ENCODE measurements at regions not wholly inside any gene's neighbourhood (a gene's known extent, or its start where the extent isn't known, plus 50 kb on each side); places are given as distances from the start of the nearest gene placed in this dataset.

DNA sequence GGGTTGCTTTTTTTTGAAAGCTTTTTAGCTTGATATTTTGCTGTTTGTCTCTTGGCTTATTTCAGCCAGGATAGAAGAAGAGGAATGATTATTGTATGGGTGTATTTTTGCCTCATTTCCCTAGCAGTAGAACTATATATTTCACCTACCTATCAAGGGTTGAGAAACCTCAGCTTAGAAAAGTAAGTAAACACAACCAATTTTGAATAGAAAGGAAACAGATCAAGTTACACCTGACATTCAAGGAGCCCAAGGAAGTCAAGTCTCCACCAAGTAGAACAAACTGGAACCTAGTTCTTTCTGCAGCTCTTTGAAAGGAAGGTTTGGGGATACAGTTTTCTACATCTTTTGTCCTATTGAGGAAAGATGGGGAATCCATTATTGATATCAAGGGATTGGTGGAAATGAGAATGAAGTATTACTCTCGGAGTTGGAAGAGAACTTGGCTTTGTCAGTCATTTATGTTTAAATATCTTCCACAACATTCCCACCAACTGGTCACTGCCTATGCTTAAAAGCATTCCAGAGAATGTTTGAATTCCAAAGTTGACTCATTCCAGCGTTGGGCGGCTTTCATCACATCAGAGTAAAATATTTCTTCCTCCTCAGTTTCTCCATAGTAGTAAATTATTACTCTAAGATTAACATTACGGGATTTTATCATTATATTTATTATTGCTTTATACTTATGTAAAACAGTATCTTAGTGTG is 207.8 kb upstream of the CNKSR2 start:
- no peaks in the 10 kb centered on the region for H3K36me3 ChIP-seq (ENCODE audit: control insufficient read depth in 2 of 2, insufficient read depth in 1 of 2, low read length in 2 of 2)
- POLR2A ChIA-PET: no interaction called here
- TF ChIP-seq ZNF791 (tag by site-specific recombination; IDR thresholded peaks at IDR 0.05): no peak
- H3K9me3 ChIP-seq (ENCODE audit: control insufficient read depth, insufficient read depth, low read depth, low read length): no peaks in the 10 kb centered on the region
- no peaks in the 10 kb centered on the region for H3K4me1 ChIP-seq (ENCODE audit: control insufficient read depth, insufficient read depth, low read length)
- H3K4me3 ChIP-seq (ENCODE audit: low read depth, low read length): no peak overlapping the region
- no peak overlapping the region for H3K27ac ChIP-seq (ENCODE audit: extremely low read depth, low read depth, low read length)
- CTCF ChIA-PET: interaction anchor here (0.7 kb wide), 1 partner anchor 9 kb away, joined by 3 read pairs; no protein-coding TSS in a partner anchor

DNA sequence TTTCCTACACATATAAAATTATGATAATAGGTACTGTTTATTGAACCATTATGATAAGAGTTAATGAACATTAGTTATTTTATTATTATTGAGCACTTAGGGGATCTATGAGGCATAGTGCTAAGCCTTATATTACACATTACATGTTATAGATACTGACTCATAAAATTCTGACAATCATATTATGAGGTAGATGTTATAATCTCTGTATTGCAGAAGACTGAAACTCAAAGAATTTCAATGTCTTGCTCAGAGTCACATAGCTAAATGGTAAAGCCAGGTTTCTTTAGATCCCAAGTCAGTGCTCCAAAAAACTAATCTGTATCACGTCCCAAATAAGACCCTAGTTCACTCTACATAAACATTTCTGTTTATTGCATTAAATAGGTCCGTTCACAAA is 207.2 kb upstream of the CNKSR2 start:
- Histone ChIP-seq H3K4me3 (ENCODE audit: low read depth, low read length) (no peak overlapping the region), H3K27ac (ENCODE audit: extremely low read depth, low read depth, low read length) (no peak overlapping the region), H3K9me3 (ENCODE audit: control insufficient read depth, insufficient read depth, low read depth, low read length) (no peaks in the 10 kb centered on the region), H3K36me3 (ENCODE audit: control insufficient read depth in 2 of 2, insufficient read depth in 1 of 2, low read length in 2 of 2) (no peaks in the 10 kb centered on the region), H3K4me1 (ENCODE audit: control insufficient read depth, insufficient read depth, low read length) (no peaks in the 10 kb centered on the region)
- POLR2A ChIA-PET: no interaction called here
- CTCF ChIA-PET: no interaction called here
- TF ChIP-seq HOXC10 (CRISPR knock-in tag; IDR thresholded peaks at IDR 0.05): no peak
- TF ChIP-seq ZNF335 (tag by site-specific recombination; conservative IDR thresholded peaks at IDR 0.05): no peak
- no peak for TF ChIP-seq KLF16 (tag by site-specific recombination; IDR thresholded peaks at IDR 0.05)
- TF ChIP-seq, protein P1, sequence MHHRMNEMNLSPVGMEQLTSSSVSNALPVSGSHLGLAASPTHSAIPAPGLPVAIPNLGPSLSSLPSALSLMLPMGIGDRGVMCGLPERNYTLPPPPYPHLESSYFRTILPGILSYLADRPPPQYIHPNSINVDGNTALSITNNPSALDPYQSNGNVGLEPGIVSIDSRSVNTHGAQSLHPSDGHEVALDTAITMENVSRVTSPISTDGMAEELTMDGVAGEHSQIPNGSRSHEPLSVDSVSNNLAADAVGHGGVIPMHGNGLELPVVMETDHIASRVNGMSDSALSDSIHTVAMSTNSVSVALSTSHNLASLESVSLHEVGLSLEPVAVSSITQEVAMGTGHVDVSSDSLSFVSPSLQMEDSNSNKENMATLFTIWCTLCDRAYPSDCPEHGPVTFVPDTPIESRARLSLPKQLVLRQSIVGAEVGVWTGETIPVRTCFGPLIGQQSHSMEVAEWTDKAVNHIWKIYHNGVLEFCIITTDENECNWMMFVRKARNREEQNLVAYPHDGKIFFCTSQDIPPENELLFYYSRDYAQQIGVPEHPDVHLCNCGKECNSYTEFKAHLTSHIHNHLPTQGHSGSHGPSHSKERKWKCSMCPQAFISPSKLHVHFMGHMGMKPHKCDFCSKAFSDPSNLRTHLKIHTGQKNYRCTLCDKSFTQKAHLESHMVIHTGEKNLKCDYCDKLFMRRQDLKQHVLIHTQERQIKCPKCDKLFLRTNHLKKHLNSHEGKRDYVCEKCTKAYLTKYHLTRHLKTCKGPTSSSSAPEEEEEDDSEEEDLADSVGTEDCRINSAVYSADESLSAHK (tag by site-specific recombination; IDR thresholded peaks at IDR 0.05): no peak
- no peak for TF ChIP-seq ZEB2 (tag by site-specific recombination; IDR thresholded peaks at IDR 0.05)
- TF ChIP-seq RBAK (tag by site-specific recombination; IDR thresholded peaks at IDR 0.05): no peak
- TF ChIP-seq OVOL3 (tag by site-specific recombination; IDR thresholded peaks at IDR 0.05): no peak
- no peak for TF ChIP-seq ZFHX2 (tag by site-specific recombination; conservative IDR thresholded peaks at IDR 0.05)
- no peak for TF ChIP-seq ZNF701 (tag by site-specific recombination; IDR thresholded peaks at IDR 0.05)
- TF ChIP-seq ZNF302 (tag by site-specific recombination; IDR thresholded peaks at IDR 0.05; ENCODE audit: low read depth): no peak
- no peak for TF ChIP-seq ZNF211 (tag by site-specific recombination; IDR thresholded peaks at IDR 0.05; ENCODE audit: low read depth)
- TF ChIP-seq ZNF768 (tag by site-specific recombination; IDR thresholded peaks at IDR 0.05): no peak

DNA sequence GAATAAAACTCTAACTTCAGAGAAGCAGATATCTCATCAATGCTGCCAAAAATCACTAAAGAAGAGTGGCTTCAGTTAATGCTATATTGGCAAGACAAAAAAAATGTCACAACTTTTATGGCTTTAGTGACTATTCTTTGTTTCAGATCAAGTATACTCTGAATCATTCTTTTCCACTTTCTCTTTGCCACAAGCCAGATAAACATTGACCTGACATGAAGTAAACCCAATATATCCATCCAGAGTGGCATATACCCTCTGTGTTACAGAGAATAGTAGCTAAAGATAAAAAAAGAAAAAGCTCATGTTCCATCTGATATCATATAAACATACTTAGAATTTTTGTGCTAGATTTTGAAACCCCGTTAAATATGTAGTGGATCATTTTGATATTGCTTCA is 206.7 kb upstream of the CNKSR2 start:
- no peak overlapping the region for H3K4me3 ChIP-seq (ENCODE audit: low read depth, low read length)
- ChIA-PET CTCF (no interaction called here), POLR2A (no interaction called here)
- no peaks in the 10 kb centered on the region for H3K9me3 ChIP-seq (ENCODE audit: control insufficient read depth, insufficient read depth, low read depth, low read length)
- H3K27ac ChIP-seq (ENCODE audit: extremely low read depth, low read depth, low read length): no peak overlapping the region
- H3K36me3 ChIP-seq (ENCODE audit: control insufficient read depth in 2 of 2, insufficient read depth in 1 of 2, low read length in 2 of 2): no peaks in the 10 kb centered on the region
- no peaks in the 10 kb centered on the region for H3K4me1 ChIP-seq (ENCODE audit: control insufficient read depth, insufficient read depth, low read length)
- TF ChIP-seq GLIS2 (tag by site-specific recombination; IDR thresholded peaks at IDR 0.05) (no peak), ZFP37 (tag by site-specific recombination; IDR thresholded peaks at IDR 0.05) (no peak), ZNF624 (tag by site-specific recombination; IDR thresholded peaks at IDR 0.05) (no peak), FEZF1 (tag by site-specific recombination; IDR thresholded peaks at IDR 0.05) (no peak), ZNF529 (tag by site-specific recombination; IDR thresholded peaks at IDR 0.05; ENCODE audit: insufficient replicate concordance) (no peak), ZBTB7A (tag by site-specific recombination; IDR thresholded peaks at IDR 0.05; ENCODE audit: low read depth) (no peak), ZNF561 (tag by site-specific recombination; IDR thresholded peaks at IDR 0.05; ENCODE audit: borderline replicate concordance) (no peak), ZNF138 (tag by site-specific recombination; IDR thresholded peaks at IDR 0.05; ENCODE audit: borderline replicate concordance) (no peak), ZNF416 (tag by site-specific recombination; IDR thresholded peaks at IDR 0.05) (no peak)
- TF ChIP-seq, protein P2, sequence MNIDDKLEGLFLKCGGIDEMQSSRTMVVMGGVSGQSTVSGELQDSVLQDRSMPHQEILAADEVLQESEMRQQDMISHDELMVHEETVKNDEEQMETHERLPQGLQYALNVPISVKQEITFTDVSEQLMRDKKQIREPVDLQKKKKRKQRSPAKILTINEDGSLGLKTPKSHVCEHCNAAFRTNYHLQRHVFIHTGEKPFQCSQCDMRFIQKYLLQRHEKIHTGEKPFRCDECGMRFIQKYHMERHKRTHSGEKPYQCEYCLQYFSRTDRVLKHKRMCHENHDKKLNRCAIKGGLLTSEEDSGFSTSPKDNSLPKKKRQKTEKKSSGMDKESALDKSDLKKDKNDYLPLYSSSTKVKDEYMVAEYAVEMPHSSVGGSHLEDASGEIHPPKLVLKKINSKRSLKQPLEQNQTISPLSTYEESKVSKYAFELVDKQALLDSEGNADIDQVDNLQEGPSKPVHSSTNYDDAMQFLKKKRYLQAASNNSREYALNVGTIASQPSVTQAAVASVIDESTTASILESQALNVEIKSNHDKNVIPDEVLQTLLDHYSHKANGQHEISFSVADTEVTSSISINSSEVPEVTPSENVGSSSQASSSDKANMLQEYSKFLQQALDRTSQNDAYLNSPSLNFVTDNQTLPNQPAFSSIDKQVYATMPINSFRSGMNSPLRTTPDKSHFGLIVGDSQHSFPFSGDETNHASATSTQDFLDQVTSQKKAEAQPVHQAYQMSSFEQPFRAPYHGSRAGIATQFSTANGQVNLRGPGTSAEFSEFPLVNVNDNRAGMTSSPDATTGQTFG (tag by site-specific recombination; IDR thresholded peaks at IDR 0.05; ENCODE audit: borderline replicate concordance): no peak
- TF ChIP-seq, protein P1 (tag by site-specific recombination; IDR thresholded peaks at IDR 0.05): no peak
- TF ChIP-seq, protein P3, sequence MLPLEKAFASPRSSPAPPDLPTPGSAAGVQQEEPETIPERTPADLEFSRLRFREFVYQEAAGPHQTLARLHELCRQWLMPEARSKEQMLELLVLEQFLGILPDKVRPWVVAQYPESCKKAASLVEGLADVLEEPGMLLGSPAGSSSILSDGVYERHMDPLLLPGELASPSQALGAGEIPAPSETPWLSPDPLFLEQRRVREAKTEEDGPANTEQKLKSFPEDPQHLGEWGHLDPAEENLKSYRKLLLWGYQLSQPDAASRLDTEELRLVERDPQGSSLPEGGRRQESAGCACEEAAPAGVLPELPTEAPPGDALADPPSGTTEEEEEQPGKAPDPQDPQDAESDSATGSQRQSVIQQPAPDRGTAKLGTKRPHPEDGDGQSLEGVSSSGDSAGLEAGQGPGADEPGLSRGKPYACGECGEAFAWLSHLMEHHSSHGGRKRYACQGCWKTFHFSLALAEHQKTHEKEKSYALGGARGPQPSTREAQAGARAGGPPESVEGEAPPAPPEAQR (tag by site-specific recombination; IDR thresholded peaks at IDR 0.05): no peak

All from HEK293 (cell line).